Testis (tissue), 2 donors: ENCODE measurements at regions not wholly inside any gene's neighbourhood (a gene's known extent, or its start where the extent isn't known, plus 50 kb on each side); places are given as distances from the start of the nearest gene placed in this dataset.

ENCODE experiments used
- POLR2A ChIP-seq: fragments of 450-650 bp; IDR thresholded peaks from one replicate; pipeline ENCODE4 v1.6.1; 2017; ENCODE audit warnings: antibody characterized with exemption, mild to moderate bottlenecking, moderate library complexity
- TF ChIP-seq, protein P1 (sequence below), 3 experiments: fragments of 450-650 bp in 2 of 3; fragments of 200-600 bp in 1 of 3; sonication (generic) in 1 of 3; IDR thresholded peaks; one replicate each; pipeline ENCODE4 v1.5.1; 2016 to 2019; ENCODE audit warnings: antibody characterized with exemption in 3 of 3, mild to moderate bottlenecking in 2 of 3, moderate library complexity in 1 of 3

DNA sequence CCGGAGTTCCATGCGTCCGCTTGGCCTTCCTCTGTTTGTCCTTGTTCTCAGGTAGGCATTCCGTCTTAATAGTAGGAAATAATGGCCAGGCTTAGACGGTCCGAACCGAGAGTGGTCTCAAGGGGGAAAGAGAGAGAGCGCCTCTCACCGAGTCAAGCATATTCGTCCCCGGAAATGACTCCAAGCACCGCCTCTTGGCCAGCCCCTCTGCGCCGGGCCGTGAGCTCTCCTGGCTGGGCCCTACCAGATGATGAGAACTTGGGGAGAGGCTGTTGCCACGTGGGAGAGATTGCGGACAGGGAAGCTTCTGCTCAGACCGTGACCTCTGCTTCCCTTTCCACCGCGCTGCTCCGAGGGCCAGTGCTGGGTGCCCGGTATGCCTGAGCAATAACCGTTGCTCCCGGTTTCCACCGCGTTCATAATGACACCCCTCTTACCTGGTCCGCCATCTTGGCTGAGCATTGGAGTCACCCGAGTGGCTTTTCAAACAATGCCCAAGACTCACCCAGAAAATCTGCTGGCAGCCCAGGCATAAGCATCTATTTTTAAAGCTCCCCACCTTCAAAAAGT, 251.1 kb upstream of the SHH start:
- TF ChIP-seq POLR2A: no peak
- TF ChIP-seq, protein P1, sequence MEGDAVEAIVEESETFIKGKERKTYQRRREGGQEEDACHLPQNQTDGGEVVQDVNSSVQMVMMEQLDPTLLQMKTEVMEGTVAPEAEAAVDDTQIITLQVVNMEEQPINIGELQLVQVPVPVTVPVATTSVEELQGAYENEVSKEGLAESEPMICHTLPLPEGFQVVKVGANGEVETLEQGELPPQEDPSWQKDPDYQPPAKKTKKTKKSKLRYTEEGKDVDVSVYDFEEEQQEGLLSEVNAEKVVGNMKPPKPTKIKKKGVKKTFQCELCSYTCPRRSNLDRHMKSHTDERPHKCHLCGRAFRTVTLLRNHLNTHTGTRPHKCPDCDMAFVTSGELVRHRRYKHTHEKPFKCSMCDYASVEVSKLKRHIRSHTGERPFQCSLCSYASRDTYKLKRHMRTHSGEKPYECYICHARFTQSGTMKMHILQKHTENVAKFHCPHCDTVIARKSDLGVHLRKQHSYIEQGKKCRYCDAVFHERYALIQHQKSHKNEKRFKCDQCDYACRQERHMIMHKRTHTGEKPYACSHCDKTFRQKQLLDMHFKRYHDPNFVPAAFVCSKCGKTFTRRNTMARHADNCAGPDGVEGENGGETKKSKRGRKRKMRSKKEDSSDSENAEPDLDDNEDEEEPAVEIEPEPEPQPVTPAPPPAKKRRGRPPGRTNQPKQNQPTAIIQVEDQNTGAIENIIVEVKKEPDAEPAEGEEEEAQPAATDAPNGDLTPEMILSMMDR (IDR thresholded peaks at IDR 0.05): no peak
